ENCODE measurements at regions not wholly inside any gene's neighbourhood (a gene's known extent, or its start where the extent isn't known, plus 50 kb on each side); places are given as distances from the start of the nearest gene placed in this dataset.

DNA sequence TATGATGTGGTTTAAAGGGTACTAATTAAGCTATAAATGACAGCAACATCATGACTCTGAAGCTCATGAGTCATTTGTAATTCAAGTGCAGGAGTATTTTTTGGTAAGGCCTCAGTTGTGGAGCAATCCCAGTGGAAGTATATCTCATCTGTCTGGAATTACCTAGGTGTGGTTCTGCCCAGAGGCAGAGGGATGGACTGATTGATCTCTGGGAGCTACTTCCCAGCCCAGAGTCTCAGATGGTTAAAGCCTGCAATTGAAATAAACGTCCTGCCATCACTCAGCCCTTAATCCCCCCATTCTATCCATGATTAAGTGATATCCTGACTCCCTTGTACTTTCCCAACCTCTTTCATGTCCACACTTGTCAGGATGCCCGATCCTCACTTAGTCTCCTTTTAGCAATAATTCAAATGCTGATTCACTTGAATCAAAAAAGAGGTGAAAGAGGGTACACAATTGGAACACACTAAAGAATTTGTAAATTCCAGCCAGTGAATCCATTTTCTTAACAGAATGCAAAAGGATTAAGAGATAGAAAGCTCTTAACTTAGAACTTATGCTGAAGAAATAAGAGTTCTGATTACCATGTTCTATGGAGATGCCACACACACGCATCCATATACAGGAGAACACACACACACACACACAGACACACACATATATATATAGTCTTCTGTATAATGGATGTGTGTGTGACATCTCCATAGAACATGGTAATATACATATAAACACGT lies 664.4 kb downstream of the NYAP2 start:
- no peak for DNase-seq

DNA sequence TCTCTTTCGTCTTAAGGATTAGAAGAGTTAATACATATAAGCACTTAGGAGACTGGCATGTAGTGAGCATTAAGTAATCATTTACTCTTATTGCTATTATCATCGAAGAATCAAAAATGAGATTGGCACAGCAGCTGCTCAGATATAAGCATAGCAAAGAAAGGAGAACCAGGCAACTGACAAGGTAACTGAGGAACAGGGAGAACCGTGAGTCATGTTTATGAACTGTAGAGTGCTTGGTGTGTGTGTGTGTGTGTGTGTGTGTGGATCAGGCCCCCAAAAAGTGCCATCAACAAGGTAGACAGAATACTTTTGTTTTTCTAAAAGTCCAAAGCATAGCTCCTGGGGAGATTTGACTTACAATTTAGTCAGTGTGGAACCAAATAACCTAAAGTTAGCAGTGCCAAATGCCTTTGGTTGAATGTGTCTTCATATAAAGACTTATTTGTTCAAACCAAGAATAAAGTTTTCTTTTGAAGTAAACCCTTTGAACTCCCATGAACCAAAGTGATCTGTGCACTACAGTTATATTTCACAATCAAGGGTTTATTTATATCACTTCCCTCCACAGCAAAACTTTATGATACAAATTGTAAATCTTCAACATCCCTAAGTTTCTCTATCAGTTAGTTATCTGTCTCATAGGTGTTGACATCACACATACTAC lies 660.6 kb downstream of the NYAP2 start:
- DNase-seq = no peak

DNA sequence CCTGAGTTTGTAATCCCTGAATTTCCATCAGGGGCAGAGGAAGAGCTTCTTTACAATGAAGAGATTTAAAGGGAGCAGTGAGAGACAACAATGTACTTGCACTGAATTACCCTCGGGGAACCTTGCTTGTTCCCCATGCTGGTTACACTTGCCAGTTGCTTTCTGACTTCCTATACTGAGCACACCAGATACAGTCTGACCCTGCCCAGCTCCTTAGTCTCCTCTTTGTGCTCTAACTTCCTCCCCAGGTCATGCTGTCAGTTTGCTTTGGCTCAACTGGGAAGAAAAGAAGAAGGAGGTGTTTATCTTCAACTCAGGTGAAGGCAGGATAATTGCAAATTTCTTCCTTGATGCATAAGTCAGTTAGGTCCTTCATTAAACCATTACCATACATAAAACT lies 658.4 kb downstream of the NYAP2 start:
- no peak for DNase-seq

DNA sequence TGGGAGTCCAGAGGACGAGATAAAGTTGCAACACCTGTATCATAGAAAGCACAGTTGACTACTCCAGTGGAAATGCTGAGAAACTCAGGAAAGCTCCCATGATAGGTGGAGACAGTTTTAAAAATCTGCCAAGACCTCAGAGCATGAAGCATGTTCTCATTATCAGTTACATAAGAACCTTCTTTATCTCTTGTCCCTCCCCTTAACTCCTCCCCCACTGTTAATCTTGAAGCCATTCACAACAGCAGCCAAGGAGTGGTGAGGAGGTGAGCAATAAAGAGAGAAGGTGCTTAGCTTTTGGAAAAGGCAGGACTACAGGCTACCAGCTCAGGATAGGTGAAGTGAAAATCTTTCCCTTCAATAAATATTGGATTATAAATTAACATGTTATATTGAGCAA lies 657.9 kb downstream of the NYAP2 start:
- no peak for DNase-seq

DNA sequence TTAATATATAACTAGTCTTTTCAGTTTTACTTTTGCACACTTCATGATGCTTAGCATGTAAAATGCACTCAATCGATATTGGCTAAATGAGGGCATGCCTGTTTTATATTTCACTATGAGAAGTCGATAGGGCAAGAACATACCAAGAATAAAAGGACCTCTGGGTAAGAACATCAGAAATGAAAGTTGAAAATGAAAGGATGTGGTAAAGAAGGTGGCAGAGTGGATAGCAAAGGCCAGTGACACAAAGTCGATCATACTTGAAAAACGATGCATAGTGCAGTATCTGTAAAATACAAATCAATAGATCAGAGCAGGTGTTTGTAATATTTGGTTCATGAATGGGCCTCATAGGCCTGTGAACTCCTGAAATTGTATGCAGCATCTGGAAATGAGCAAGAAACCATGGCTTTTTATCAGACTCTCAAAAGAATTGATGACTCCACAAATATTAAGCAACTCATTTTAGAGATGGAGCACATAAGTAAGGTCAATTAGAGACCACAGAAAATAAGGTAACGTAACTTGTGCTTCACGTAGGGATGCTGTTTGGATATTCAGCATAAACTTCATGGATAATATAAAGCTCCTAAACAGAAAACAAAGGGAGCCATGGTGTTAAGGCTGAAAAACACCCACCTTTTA lies 653.4 kb downstream of the NYAP2 start:
- DNase-seq = no peak

DNA sequence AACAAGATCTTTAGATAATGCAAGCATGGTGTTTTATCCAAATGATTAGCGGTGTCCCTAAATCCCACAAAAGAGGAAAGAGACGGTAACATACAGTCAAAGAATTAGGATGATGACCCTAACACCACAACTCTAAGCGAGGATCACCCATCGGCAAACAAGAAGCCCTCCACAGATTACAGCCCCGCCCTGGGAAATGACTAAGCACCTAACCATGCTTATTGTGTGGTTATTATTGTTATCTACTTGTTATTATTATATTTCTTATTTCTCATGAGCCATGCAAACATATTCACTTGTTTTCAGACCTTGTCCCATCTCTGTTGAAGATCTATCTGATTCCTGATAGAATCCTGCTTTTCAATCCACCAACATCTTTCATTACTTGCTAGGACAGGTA lies 651.3 kb downstream of the NYAP2 start:
- no peak for DNase-seq

DNA sequence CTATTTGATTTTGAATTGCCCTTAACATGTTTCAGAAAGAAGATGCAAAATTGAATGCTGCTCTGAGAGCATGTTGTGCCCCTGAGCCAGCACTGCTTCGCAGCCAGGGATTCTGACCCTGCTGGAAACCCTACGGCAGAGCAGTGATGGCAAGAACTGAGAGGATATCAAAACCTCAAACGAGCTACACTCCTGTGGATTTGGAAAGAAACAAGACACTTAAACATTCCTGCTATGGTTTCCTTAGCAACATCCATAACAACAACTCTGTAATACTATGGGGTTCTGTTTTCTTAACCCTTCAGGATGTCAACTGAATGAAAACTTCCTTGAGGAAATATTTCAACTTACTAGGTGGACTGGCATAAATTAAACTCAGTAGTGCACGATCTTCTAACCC lies 649.1 kb downstream of the NYAP2 start:
- no peak for DNase-seq

DNA sequence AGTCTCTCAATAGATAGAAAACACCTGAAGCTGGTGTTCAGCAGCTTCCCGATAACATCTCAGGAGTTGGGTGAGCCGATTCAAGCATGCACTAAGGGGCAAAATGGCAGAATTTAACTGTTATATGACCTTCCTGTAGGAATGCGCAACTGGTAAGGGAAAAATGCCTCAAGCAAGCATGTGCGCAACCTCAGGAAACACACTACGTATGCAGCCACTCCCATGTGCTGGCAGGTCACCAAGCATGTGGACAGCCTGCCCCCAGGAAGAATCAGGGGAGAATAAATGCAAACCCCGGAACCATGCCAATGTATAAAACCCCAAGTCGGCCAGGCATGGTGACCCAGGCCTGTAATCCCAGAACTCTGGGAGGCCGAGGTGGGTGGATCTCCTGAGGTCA lies 645.6 kb downstream of the NYAP2 start:
- DNase-seq = no peak

DNA sequence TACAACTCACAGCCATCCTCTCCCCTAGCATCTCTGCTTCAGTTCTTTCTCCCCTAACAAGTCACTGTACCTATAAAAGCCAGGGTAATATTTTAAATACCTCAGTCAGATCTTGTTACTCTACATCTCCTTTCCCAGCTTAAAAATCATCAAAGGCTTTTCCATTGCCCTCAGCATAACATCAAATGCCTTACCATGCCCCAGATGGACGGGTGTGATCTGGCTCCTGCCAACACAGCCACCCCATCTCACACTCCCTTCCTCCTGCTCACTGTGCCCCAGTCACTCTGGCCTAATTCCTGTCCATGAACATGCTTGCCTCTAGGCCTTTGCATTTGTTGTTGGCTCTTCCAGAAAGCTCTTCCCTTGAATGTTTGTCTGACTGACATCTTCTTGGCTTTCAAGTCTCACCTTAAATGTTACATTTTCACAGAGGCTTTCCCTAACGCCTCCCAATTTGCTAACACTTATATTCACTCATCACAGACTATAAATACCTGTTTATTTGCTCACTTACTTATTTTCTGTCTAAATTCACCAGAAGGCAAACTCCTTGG lies 640.9 kb downstream of the NYAP2 start:
- no peak for DNase-seq

DNA sequence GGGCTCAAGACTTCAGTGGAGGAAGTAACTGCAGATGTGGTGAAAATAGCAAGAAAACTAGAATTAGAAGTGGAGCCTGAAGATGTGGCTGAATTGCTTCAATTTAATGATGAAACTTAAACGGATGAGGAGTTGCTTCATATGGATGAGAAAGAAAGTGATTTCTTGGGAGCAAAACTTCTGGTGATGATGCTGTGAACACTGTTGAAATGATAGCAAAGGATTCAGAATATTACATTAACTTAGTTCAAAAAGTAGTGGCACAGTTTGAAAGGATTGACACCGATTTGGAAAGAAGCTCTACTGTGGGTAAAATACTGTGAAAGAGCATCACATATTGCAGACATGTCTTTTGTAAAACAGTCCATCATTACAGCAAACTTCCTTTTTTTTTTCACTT lies 638.0 kb downstream of the NYAP2 start:
- DNase-seq = no peak

DNA sequence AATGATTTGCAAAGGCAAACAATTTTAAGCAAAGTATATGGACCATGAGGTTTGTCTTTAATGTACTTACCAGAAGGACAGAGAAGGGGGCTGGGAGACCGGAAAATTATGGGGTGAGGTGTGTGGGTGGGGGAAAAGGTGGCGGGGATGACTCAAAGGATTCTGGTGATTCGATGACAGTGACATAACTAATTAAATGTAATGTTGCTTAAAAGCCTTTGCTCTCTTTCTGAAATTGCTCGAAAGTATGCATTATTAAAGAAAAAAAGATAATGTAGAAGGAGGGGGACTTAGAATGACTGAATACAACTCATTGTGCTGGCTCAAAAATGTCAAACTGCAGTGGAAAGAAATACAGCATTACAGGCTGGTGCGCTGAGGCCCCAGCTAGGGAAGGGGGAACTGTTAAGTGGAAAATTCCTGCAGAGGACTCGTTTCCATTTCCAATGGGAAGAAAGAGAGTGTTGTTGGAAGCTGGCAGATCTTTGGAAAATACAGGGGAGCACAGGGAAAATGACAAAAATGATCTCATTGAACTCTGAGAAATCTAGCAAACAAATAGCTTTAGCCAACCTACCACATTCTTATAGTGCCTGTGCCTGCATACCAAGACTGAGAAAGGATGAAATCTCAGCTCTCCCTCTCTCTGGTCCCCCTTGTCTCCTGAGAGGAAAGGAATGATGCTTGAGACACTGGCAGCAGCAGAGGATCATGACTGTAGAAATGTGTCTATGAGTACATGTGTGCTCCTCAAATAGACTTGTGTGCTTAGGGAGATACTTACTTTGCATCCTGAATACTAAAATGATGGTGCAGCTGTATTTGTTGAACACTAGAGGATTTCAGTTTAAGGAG lies 632.4 kb downstream of the NYAP2 start:
- no peak for DNase-seq

DNA sequence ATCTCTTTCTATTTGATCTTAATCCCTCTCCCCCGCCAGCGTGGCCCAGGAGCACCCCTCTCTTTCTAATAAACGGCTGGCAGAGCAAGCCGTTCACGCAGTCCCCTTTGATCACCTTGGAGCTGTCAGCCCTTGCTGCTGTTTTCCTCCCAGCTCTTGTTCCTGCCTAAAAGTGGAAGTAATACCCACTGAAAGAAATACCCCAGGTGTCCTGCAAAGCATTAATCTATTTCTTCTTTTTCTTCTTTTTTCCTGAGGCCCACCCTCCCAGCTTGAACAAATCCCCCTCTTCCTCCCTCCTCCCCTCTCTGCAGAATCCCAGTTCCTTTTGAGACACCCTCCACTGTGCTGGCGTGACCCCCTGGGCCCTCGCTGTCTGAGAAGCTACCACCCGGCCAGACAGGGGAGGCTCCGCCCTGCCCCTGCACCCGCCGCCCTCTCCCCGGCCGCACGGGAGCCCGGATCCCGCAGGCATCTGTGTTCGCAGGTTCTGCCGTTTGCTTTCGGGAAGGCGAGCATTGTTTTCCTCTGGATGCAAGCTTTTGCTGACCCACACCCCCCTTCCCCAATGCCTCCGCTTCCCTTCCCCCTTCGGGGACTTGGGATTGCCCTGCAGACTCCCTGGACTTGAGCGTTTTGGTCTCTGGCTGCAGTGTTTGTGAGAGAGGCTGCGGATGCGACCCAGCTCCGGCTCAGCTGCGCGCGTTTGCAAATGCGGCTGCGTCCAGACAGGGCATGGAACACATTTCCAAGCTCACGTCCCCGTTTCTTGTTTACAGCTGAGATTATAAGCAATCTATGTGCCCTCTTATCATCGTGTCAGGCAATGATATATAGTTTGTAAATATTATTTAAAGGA lies 631.5 kb downstream of the NYAP2 start:
- DNase-seq = peak; percentile 59 to 70

DNA sequence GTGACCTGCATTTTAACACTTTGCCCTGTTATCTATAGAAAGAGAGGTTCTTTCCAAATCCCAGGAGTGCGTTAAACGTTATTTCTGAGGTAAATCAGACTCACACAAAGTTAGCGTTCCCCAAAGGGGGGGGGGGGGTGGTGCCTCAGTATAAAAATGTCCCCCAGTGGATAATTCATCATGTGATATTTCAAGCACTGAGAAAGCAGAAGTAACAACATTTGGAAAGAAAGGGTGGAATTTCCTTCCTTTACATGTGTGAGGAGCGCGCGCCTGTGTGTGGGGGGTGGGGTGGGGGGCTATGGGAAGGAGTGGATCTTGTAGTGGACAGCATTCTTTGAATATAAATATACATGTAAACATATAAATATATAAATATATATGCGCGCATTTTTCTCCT lies 630.9 kb downstream of the NYAP2 start:
- DNase-seq = no peak

DNA sequence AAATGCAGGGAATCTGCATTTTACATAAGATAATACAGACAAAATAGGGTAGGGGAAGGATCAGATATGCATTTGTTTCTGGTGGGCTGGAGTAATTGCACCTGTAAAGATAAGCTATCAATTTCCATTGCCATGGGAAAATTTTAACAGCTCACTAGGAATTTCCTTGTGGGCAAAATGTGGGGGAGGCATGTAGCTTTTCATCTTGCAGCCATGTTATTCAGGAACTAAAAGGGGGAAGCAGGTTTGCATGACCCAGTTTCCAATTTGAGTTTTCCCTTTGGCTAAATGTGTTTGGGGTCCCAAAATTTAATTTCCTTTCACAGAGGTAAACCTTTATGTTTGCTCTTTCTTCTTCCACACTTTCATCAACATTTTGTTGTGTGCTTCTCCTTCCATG lies 624.4 kb downstream of the NYAP2 start:
- no peak for DNase-seq

DNA sequence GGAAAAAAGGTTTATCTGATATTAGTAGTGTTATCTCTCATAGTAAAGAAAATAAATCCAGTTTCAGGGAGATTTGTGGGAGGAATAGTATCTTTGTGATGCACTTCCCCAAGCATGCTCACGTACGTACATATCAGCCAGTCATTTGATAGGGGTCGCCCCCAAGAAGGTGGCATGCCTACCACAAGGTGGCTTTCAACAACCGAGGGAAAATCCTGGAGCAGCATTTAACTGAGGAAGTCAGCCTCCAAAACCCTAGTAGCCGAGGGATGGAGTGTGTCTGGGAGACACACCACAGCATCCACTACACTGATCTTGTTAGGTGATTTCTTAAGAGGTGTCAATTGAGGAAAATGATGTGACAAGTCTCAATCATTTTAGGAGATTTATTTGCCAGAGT lies 623.9 kb downstream of the NYAP2 start:
- no peak for DNase-seq

DNA sequence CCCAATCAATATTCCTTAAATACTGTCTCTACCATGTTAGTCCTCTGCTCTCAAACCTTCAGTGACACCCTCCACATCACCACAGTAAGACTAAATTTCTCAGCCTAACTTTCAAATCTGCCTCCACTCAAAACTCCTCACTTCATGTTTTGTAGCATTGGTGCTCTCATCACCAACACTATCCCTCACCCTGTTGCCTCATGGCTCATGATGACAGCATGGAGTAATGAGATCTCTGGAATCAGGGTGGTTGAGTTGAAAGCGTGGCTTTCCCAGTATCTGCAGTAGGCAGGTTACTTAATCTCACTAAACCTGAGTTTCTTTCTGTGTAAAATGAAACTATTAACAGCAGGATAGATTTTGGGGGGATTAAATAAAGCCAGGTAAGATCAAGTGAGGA lies 621.4 kb downstream of the NYAP2 start:
- no peak for DNase-seq

DNA sequence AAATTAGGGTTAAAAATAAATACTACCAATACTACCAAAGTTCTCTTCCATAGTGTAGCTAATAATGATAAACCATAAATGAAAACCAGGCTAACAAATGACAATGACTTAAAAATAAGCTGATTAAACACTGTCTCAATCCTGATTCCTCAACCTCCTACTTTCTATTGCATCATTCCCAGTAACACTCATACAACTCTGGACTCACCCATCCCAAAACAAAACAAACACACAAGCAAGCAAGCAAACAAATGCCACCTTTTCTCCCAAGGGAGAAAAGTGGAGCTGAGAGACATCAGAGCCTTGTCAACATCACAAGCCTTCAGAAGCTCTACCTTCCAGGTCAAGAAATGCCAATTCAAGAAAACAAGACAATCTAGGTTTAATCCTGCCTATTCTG lies 620.7 kb downstream of the NYAP2 start:
- peak in 1 of 2 experiments; percentile 21 for DNase-seq

DNA sequence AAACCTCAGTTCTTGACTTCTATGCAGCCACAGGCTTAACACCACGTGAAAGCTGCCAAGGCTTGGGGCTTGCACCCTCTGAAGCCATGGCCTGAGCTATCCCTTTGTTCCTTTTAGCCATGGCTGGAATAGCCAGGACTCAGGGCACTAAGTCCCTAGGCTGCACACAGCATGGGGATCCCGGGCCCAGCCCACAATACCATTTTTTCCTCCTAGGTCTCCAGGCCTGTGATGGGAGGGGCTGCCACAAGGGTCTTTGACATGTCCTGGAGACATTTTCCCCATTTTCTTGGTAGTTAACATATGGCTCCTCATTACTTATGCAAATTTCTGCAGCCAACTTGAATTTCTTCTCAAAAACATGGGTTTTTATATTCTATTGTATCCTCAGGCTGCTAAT lies 619.1 kb downstream of the NYAP2 start:
- no peak for DNase-seq

DNA sequence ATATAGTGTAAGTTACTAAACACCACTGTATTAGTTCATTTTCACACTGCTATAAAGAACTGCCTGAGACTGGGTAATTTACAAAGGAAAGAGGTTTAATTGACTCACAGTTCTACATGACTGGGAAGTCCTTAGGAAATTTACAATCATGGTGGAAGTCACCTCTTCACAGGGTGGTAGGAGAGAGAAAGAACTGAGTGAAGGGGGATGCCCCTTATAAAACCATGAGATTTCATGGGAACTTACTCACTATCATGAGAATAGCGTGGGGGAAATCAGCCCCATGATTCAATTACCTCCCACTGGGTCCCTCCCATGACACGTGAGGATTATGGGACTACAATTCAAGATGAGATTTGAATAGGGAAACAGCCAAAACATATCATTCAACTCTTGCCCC lies 618.0 kb downstream of the NYAP2 start:
- DNase-seq = no peak

DNA sequence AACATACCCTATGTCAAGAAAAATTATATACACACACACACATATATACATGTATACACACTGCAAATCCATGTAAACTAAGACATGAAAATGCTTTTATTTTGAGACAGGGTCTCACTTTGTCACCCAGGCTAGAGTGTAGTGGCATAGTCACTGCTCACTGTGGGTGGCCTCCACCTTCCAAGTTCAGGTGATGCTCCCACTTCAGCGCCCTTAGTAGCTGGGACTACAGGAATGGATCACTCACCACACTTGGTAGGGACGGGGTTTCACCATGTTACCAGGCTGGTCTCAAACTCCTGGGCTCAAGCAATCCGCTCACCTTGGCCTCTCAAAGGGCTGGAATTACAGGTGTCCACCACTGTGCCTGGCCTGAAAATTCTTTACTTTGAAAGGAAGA lies 617.6 kb downstream of the NYAP2 start:
- DNase-seq = no peak

DNA sequence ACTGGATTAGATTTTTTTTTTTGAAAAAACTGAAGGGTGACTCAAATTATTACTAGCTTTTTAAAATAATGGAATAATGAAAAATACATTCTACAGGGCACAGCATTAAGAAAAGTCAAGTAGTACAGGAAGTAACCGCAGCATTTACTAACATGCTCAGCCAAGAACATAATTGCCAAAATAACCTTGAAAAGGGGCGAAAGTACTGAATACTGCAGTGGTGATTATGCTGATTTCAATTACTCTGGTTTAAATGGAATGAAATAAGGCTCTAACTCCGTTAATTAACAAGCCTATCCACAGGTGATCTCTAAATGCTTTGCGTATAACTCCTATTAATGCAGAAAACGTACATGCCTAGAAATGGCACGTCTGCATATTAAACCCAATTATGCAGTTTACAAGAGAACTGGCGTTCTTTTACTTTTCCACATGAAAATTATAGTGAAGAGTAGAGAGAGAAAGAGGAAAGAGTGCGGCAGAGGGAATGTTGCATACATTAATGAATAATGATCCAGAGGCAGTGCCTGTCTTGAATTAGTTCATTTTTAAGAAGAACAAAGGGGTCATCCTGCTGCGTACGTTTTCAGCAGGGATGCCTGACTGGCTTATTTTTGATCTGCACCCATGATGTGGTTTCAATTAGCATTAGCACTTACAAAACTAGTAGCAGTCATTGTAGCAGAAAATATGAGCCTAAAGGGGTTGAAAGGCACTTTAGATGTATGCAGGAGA lies 612.4 kb downstream of the NYAP2 start:
- no peak for DNase-seq
